Endothelial cell of umbilical vein (primary cell): ENCODE measurements at regions not wholly inside any gene's neighbourhood (a gene's known extent, or its start where the extent isn't known, plus 50 kb on each side); places are given as distances from the start of the nearest gene placed in this dataset.

Source experiments
- BruUV-seq: library from RNA; stranded (reverse); fragments of 400-500 nt; replicated peaks from 2 replicates; lab custom pipeline; 2021; lab: Mats Ljungman, UMichigan
- CTCF ChIA-PET: fragments of 300-600, 350-600 bp; sonication (Branson Sonifier 250); formaldehyde crosslinking; loops from one replicate; lab custom pipeline; 2021; ENCODE audit warnings: antibody characterized with exemption, inconsistent platforms; lab: Charles Lee
- POLR2A ChIA-PET: fragments of 300-600, 350-600 bp; sonication (Branson Sonifier 250); formaldehyde crosslinking; loops from one replicate; lab custom pipeline; 2021; ENCODE audit warnings: antibody characterized with exemption, inconsistent platforms; lab: Charles Lee
- DNase-seq: peaks from one replicate; pipeline ENCODE4 v3.0.0-alpha.2; 2011; ENCODE audit warnings: low read depth, low spot score
- FAIRE-seq: peaks from 2 replicates; lab custom pipeline; 2011; peaks lifted over from hg19 to GRCh38; lab: Jason Lieb, UNC
- H2AFZ ChIP-seq: 2 replicates; pipeline ENCODE4 v1.6.0; 2012; ENCODE audit warnings: low read depth, low read length, control low read depth, inconsistent platforms
- H3K27ac ChIP-seq: 2 replicates; pipeline ENCODE4 v1.5.1; 2011; ENCODE audit warnings: low read depth, mild to moderate bottlenecking, control low read depth, low read length, moderate library complexity; ENCODE audit not compliant: insufficient read depth
- H3K27me3 ChIP-seq, 2 experiments: 2 replicates each; pipeline versions ENCODE4 v1.6.0 to v1.6.1; 2011; ENCODE audit warnings: low read length in 2 of 2, mixed read lengths in 1 of 2; ENCODE audit not compliant: control insufficient read depth in 2 of 2, insufficient read depth in 2 of 2
- H3K36me3 ChIP-seq, 2 experiments: 2 replicates in 1 of 2; 3 replicates in 1 of 2; pipeline ENCODE4 v1.5.1; 2011; ENCODE audit warnings: low read length in 2 of 2, mild to moderate bottlenecking in 1 of 2, moderate library complexity in 1 of 2; ENCODE audit not compliant: control insufficient read depth in 2 of 2, insufficient read depth in 2 of 2; ENCODE audit errors: extremely low read depth in 1 of 2
- H3K4me1 ChIP-seq: 3 replicates; pipeline ENCODE4 v1.5.1; 2011; ENCODE audit warnings: mild to moderate bottlenecking, low read length; ENCODE audit not compliant: control insufficient read depth, insufficient read depth; ENCODE audit errors: extremely low read depth
- H3K4me2 ChIP-seq: 2 replicates; pipeline ENCODE4 v1.6.1; 2011; ENCODE audit warnings: low read length, control low read depth, mixed read lengths; ENCODE audit not compliant: insufficient read depth
- H3K4me3 ChIP-seq, 3 experiments: fragments of 200-600 bp in 1 of 3; sonication (generic), shearing (Covaris generic) in 1 of 3; replicated peaks in 1 of 3; 2 replicates each; pipeline ENCODE4 v1.5.1; 2011 to 2016; ENCODE audit warnings: control low read depth in 3 of 3, low read length in 3 of 3, mild to moderate bottlenecking in 2 of 3, inconsistent platforms in 1 of 3, low read depth in 1 of 3, moderate library complexity in 1 of 3; ENCODE audit not compliant: insufficient read depth in 1 of 3
- H3K79me2 ChIP-seq: 2 replicates; pipeline ENCODE4 v1.6.0; 2012; ENCODE audit warnings: low read length, inconsistent platforms; ENCODE audit not compliant: control insufficient read depth, insufficient read depth
- H3K9ac ChIP-seq: replicated peaks from 2 replicates; pipeline ENCODE3; 2011; ENCODE audit warnings: low read length, control low read depth; ENCODE audit not compliant: insufficient read depth; ENCODE audit errors: extremely low read depth
- H3K9me1 ChIP-seq: replicated peaks from 3 replicates; pipeline ENCODE4 v1.6.0; 2011; ENCODE audit warnings: mild to moderate bottlenecking, low read length; ENCODE audit not compliant: control insufficient read depth, insufficient read depth; ENCODE audit errors: extremely low read depth
- H3K9me3 ChIP-seq: replicated peaks from 2 replicates; pipeline ENCODE4 v1.5.1; 2012; ENCODE audit warnings: low read length, inconsistent platforms; ENCODE audit not compliant: control insufficient read depth, insufficient read depth
- H4K20me1 ChIP-seq: replicated peaks from 2 replicates; pipeline ENCODE3; 2011; ENCODE audit warnings: mild to moderate bottlenecking, low read length; ENCODE audit not compliant: control insufficient read depth, insufficient read depth; ENCODE audit errors: extremely low read depth
- CTCF ChIP-seq, 2 donors: IDR thresholded peaks; 1 replicate in 1 of 2; 2 replicates in 1 of 2; pipeline ENCODE4 v1.5.1; 2011; ENCODE audit warnings: low read length in 2 of 2, mild to moderate bottlenecking in 2 of 2, moderate library complexity in 2 of 2, control low read depth in 1 of 2, inconsistent platforms in 1 of 2, low read depth in 1 of 2; ENCODE audit not compliant: insufficient read depth in 1 of 2; ENCODE audit errors: extremely low read depth in 1 of 2
- EZH2 ChIP-seq: IDR thresholded peaks from 2 replicates; pipeline ENCODE4 v1.6.1; 2012; ENCODE audit warnings: borderline replicate concordance, low read depth, mild to moderate bottlenecking, moderate library complexity, low read length, inconsistent platforms; ENCODE audit not compliant: severe bottlenecking
- FOS ChIP-seq: IDR thresholded peaks from 2 replicates; pipeline ENCODE4 v1.6.1; 2011; ENCODE audit warnings: mild to moderate bottlenecking, low read length, moderate library complexity, borderline replicate concordance; ENCODE audit not compliant: insufficient read depth
- GATA2 ChIP-seq: IDR thresholded peaks from 2 replicates; pipeline ENCODE4 v1.7.0; 2011; ENCODE audit warnings: low read depth, mild to moderate bottlenecking, moderate library complexity, mixed read lengths, low read length; ENCODE audit not compliant: insufficient read length, insufficient read depth
- JUN ChIP-seq: IDR thresholded peaks from 2 replicates; pipeline ENCODE4 v1.6.1; 2011; ENCODE audit warnings: borderline replicate concordance, low read depth; ENCODE audit not compliant: insufficient read length, insufficient read depth
- MAX ChIP-seq: IDR thresholded peaks from 2 replicates; pipeline ENCODE4 v1.6.1; 2011; ENCODE audit not compliant: insufficient read depth, insufficient read length
- MYC ChIP-seq: IDR thresholded peaks from one replicate; pipeline ENCODE4 v1.6.1; 2011; ENCODE audit warnings: mild to moderate bottlenecking, low read depth, low read length
- POLR2A ChIP-seq: IDR thresholded peaks from 2 replicates; pipeline ENCODE4 v1.6.1; 2012; ENCODE audit warnings: low read depth, mild to moderate bottlenecking, control low read depth, low read length
- POLR2AphosphoS5 ChIP-seq: IDR thresholded peaks from 2 replicates; pipeline ENCODE4 v1.6.1; 2012; ENCODE audit warnings: low read depth, mild to moderate bottlenecking, control low read depth, low read length, moderate library complexity; ENCODE audit not compliant: insufficient read depth
- dilution Hi-C: fragments of 300-500 bp; cut with MboI; formaldehyde crosslinking; loops from one replicate; pipeline ENCODE4 v1.15.0; 2019; ENCODE audit warnings: low sequenced_read_pairs; ENCODE audit not compliant: extremely low pct_ligation_motif_present
- intact Hi-C: fragments of 100-400 bp; cut with micrococcal nuclease; formaldehyde crosslinking; loops from one replicate; pipeline ENCODE4 v1.10.0; 2022

DNA sequence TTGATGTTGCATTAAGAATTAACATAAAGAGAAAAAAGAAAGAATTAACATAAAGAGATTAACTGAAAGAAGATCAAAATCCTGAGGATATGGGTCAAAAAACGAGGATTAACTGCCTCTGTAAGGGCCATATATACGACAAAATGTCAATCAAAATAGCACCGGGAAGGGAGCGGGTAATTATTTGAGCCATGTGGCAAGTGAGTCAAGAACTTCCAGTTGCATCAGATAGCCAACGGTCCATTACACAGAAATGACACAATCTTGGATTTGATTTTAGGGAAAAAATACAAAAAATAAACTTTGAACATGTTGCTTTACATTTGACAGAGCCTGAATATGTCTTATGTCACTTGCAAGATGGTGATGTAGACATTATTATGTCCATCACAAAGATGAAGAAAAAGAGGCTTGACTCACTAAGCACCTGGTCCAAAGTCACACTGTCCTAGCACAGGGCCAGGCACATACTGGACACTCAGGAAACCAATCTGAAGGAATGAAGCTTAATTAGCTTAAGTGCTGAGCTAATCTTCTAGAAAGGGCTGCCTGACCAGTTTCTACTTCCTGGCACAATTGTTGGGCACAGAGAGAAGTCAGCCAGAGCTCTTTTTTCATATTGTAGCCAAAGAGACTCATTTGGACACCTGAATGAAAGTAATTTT is 273.2 kb upstream of the PAPPA start:
- H3K36me3 ChIP-seq = no peaks in the 10 kb centered on the region
- H4K20me1 ChIP-seq = no peaks in the 10 kb centered on the region
- H3K79me2 ChIP-seq = no peaks in the 10 kb centered on the region
- DNase-seq (no peak), FAIRE-seq (no peak)
- no peak overlapping the region for H3K4me3 ChIP-seq
- H3K4me2 ChIP-seq = no peak overlapping the region
- no peaks in the 10 kb centered on the region for H3K9me1 ChIP-seq
- dilution Hi-C loops (no loop called here), intact Hi-C loops (loop anchor here (5.0 kb wide), 1 partner anchor 782 kb away; no protein-coding TSS in a partner anchor)
- no peak overlapping the region for H2AFZ ChIP-seq
- H3K27ac ChIP-seq = no peak overlapping the region
- no TSS peak for BruUV-seq
- H3K9ac ChIP-seq = no peak overlapping the region
- ChIA-PET POLR2A (no interaction called here), CTCF (interaction anchor here (1.1 kb wide), 1 partner anchor 9 kb away, joined by 3 read pairs; no protein-coding TSS in a partner anchor)
- H3K4me1 ChIP-seq = no peaks in the 10 kb centered on the region
- TF ChIP-seq MAX (no peak), GATA2 (no peak), EZH2 (no peak), POLR2AphosphoS5 (no peak), MYC (no peak), JUN (no peak), POLR2A (no peak), FOS (no peak), CTCF (IDR thresholded peaks at IDR 0.05; ENCODE audit: extremely low read depth in 1 of 2, insufficient read depth in 1 of 2, low read depth in 1 of 2, low read length in 2 of 2) (no peak)
- no peaks in the 10 kb centered on the region for H3K9me3 ChIP-seq
- no peaks in the 10 kb centered on the region for H3K27me3 ChIP-seq
